ENCODE measurements at regions not wholly inside any gene's neighbourhood (a gene's known extent, or its start where the extent isn't known, plus 50 kb on each side); places are given as distances from the start of the nearest gene placed in this dataset.

- BruUV-seq (replicated peaks), result no TSS peak
Measured at GRCh38 chr13:85417807-85418206, 381.4 kb downstream of the SLITRK6 start.

GRCh38 chr13:85413664-85414063, 385.6 kb downstream of the SLITRK6 start:
- no peak overlapping the region for H3K27ac Mint-ChIP-seq (ENCODE audit: unreplicated experiment)
- TF ChIP-seq CTCF (IDR thresholded peaks at IDR 0.05; ENCODE audit: insufficient read depth in 1 of 2, low read depth in 1 of 2, low read length in 1 of 2, severe bottlenecking in 1 of 2, unreplicated experiment in 1 of 2), result no peak
- H3K27me3 Mint-ChIP-seq (ENCODE audit: insufficient read depth, unreplicated experiment), result no peaks in the 10 kb centered on the region
- ChIA-PET POLR2A (no interaction called here), CTCF (no interaction called here)
- Histone ChIP-seq H3K27me3 (replicated peaks; ENCODE audit: control insufficient read depth, insufficient read depth, low read length) (no peaks in the 10 kb centered on the region), H3K4me3 (ENCODE audit: low read depth, low read length) (no peak overlapping the region), H3K9me3 (no peaks in the 10 kb centered on the region), H3K4me1 (peaks cover 8% of the 10 kb centered on the region), H3K36me3 (ENCODE audit: control insufficient read depth, insufficient read depth, low read length) (no peaks in the 10 kb centered on the region)
- H3K36me3 Mint-ChIP-seq (ENCODE audit: insufficient read depth, unreplicated experiment), result no peaks in the 10 kb centered on the region
- no TSS peak for BruUV-seq (replicated peaks)
- peaks cover 10% of the 10 kb centered on the region for H3K4me1 Mint-ChIP-seq (ENCODE audit: low read depth, unreplicated experiment)
- DNase-seq, result no peak
- H3K9me3 Mint-ChIP-seq (ENCODE audit: unreplicated experiment), result no peaks in the 10 kb centered on the region
- no peak overlapping the region for H3K4me3 Mint-ChIP-seq (ENCODE audit: unreplicated experiment)
- intact Hi-C loops (cut with micrococcal nuclease; ENCODE audit: unreplicated experiment), result no loop called here

More at GRCh38 chr13:85417807-85418206, 381.4 kb downstream of the SLITRK6 start:
- intact Hi-C loops (cut with micrococcal nuclease; ENCODE audit: unreplicated experiment), result no loop called here
- H3K4me1 ChIP-seq, result no peaks in the 10 kb centered on the region
- ChIA-PET POLR2A (no interaction called here), CTCF (no interaction called here)
- TF ChIP-seq CTCF (IDR thresholded peaks at IDR 0.05; ENCODE audit: insufficient read depth in 1 of 2, low read depth in 1 of 2, low read length in 1 of 2, severe bottlenecking in 1 of 2, unreplicated experiment in 1 of 2), result no peak
- no peak overlapping the region for H3K4me3 ChIP-seq (ENCODE audit: low read depth, low read length)
- Mint-ChIP-seq H3K27me3 (ENCODE audit: insufficient read depth, unreplicated experiment) (no peaks in the 10 kb centered on the region), H3K4me3 (ENCODE audit: unreplicated experiment) (no peak overlapping the region), H3K9me3 (ENCODE audit: unreplicated experiment) (no peaks in the 10 kb centered on the region), H3K36me3 (ENCODE audit: insufficient read depth, unreplicated experiment) (no peaks in the 10 kb centered on the region), H3K4me1 (ENCODE audit: low read depth, unreplicated experiment) (no peaks in the 10 kb centered on the region), H3K27ac (ENCODE audit: unreplicated experiment) (no peak overlapping the region)
- H3K27me3 ChIP-seq (replicated peaks; ENCODE audit: control insufficient read depth, insufficient read depth, low read length), result no peaks in the 10 kb centered on the region
- no peaks in the 10 kb centered on the region for H3K36me3 ChIP-seq (ENCODE audit: control insufficient read depth, insufficient read depth, low read length)
- DNase-seq, result no peak
- no peaks in the 10 kb centered on the region for H3K9me3 ChIP-seq

GRCh38 chr13:85412448-85412847, 386.8 kb downstream of the SLITRK6 start:
- intact Hi-C loops (cut with micrococcal nuclease; ENCODE audit: unreplicated experiment), result no loop called here
- DNase-seq, result no peak
- H3K4me3 ChIP-seq (ENCODE audit: low read depth, low read length), result no peak overlapping the region
- Mint-ChIP-seq H3K27ac (ENCODE audit: unreplicated experiment) (no peak overlapping the region), H3K36me3 (ENCODE audit: insufficient read depth, unreplicated experiment) (no peaks in the 10 kb centered on the region), H3K9me3 (ENCODE audit: unreplicated experiment) (no peaks in the 10 kb centered on the region), H3K4me3 (ENCODE audit: unreplicated experiment) (no peak overlapping the region), H3K27me3 (ENCODE audit: insufficient read depth, unreplicated experiment) (no peaks in the 10 kb centered on the region), H3K4me1 (ENCODE audit: low read depth, unreplicated experiment) (peaks cover 10% of the 10 kb centered on the region)
- BruUV-seq (replicated peaks), result no TSS peak
- ChIA-PET POLR2A (no interaction called here), CTCF (no interaction called here)
- no peaks in the 10 kb centered on the region for H3K36me3 ChIP-seq (ENCODE audit: control insufficient read depth, insufficient read depth, low read length)
- TF ChIP-seq CTCF (IDR thresholded peaks at IDR 0.05; ENCODE audit: insufficient read depth in 1 of 2, low read depth in 1 of 2, low read length in 1 of 2, severe bottlenecking in 1 of 2, unreplicated experiment in 1 of 2), result no peak
- H3K4me1 ChIP-seq, result peaks cover 8% of the 10 kb centered on the region
- no peaks in the 10 kb centered on the region for H3K27me3 ChIP-seq (replicated peaks; ENCODE audit: control insufficient read depth, insufficient read depth, low read length)
- H3K9me3 ChIP-seq, result no peaks in the 10 kb centered on the region

Data from Caco-2 (cell line).